Kidney epithelial cell (primary cell): ENCODE measurements at regions not wholly inside any gene's neighbourhood (a gene's known extent, or its start where the extent isn't known, plus 50 kb on each side); places are given as distances from the start of the nearest gene placed in this dataset.

ENCODE experiments used
- DNase-seq: peaks from one replicate; pipeline ENCODE4 v3.0.0-alpha.2; 2010; ENCODE audit warnings: low read depth
- H3K27me3 ChIP-seq: 2 replicates; pipeline ENCODE4 v1.6.0; 2011; ENCODE audit warnings: low read length; ENCODE audit not compliant: control insufficient read depth, insufficient read depth
- H3K36me3 ChIP-seq: 2 replicates; pipeline ENCODE4 v1.5.1; 2011; ENCODE audit warnings: low read length; ENCODE audit not compliant: control insufficient read depth, insufficient read depth
- H3K4me3 ChIP-seq: 2 replicates; pipeline ENCODE4 v1.5.1; 2011; ENCODE audit warnings: low read depth, mild to moderate bottlenecking, control low read depth, low read length
- CTCF ChIP-seq: IDR thresholded peaks from 2 replicates; pipeline ENCODE4 v1.5.1; 2011; ENCODE audit warnings: mild to moderate bottlenecking, moderate library complexity, low read length, control low read depth, inconsistent platforms; ENCODE audit not compliant: insufficient read depth, poor library complexity, severe bottlenecking

- no peak for TF ChIP-seq CTCF
- Histone ChIP-seq H3K36me3 (no peaks in the 10 kb centered on the region), H3K4me3 (no peak overlapping the region), H3K27me3 (no peaks in the 10 kb centered on the region)
- DNase-seq, result no peak
These were observed 891.5 kb downstream of the EFNB2 start for GRCh38 chr13:105643966-105644365.

- Histone ChIP-seq H3K4me3 (no peak overlapping the region), H3K27me3 (no peaks in the 10 kb centered on the region), H3K36me3 (no peaks in the 10 kb centered on the region)
- no peak for TF ChIP-seq CTCF
- no peak for DNase-seq
These were observed 892.9 kb downstream of the EFNB2 start for GRCh38 chr13:105642511-105642958.

- Histone ChIP-seq H3K36me3 (no peaks in the 10 kb centered on the region), H3K4me3 (no peak overlapping the region), H3K27me3 (no peaks in the 10 kb centered on the region)
- no peak for TF ChIP-seq CTCF
- DNase-seq, result no peak
These were observed 894.3 kb downstream of the EFNB2 start for GRCh38 chr13:105641121-105641520.

- no peak for DNase-seq
These were observed 897.0 kb downstream of the EFNB2 start for GRCh38 chr13:105638426-105638825.

GRCh38 chr13:105634059-105634458, 901.4 kb downstream of the EFNB2 start:
- no peaks in the 10 kb centered on the region for H3K36me3 ChIP-seq
- H3K27me3 ChIP-seq, result no peaks in the 10 kb centered on the region
- TF ChIP-seq CTCF, result no peak
- no peak overlapping the region for H3K4me3 ChIP-seq
- no peak for DNase-seq

More at GRCh38 chr13:105638426-105638825, 897.0 kb downstream of the EFNB2 start:
- Histone ChIP-seq H3K4me3 (no peak overlapping the region), H3K27me3 (no peaks in the 10 kb centered on the region), H3K36me3 (no peaks in the 10 kb centered on the region)
- TF ChIP-seq CTCF, result no peak

GRCh38 chr13:105630431-105630830, 905.0 kb downstream of the EFNB2 start:
- H3K36me3 ChIP-seq, result no peaks in the 10 kb centered on the region
- no peak for TF ChIP-seq CTCF
- H3K4me3 ChIP-seq, result no peak overlapping the region
- no peaks in the 10 kb centered on the region for H3K27me3 ChIP-seq
- no peak for DNase-seq
